ENCODE measurements at regions not wholly inside any gene's neighbourhood (a gene's known extent, or its start where the extent isn't known, plus 50 kb on each side); places are given as distances from the start of the nearest gene placed in this dataset.
"Not testable (repeated sequence)": the region's sequence is repeated elsewhere in the genome, so short reads cannot be mapped to it uniquely, and the experiment has no call there.

GRCh38 chr20:26207967-26208295 lies 511.3 kb upstream of the ZNF337 start:
- TF ChIP-seq POLR2AphosphoS5 (IDR thresholded peaks at IDR 0.05; ENCODE audit: insufficient read depth, low read depth, low read length); POLR2A (IDR thresholded peaks at IDR 0.05; ENCODE audit: low read depth, low read length); MYC (IDR thresholded peaks at IDR 0.05; ENCODE audit: low read depth, low read length); GATA2 (IDR thresholded peaks at IDR 0.05; ENCODE audit: insufficient read depth, insufficient read length, low read depth, low read length); EZH2 (IDR thresholded peaks at IDR 0.05; ENCODE audit: borderline replicate concordance, low read depth, low read length, severe bottlenecking): not testable (repeated sequence)
- TF ChIP-seq, protein P1, sequence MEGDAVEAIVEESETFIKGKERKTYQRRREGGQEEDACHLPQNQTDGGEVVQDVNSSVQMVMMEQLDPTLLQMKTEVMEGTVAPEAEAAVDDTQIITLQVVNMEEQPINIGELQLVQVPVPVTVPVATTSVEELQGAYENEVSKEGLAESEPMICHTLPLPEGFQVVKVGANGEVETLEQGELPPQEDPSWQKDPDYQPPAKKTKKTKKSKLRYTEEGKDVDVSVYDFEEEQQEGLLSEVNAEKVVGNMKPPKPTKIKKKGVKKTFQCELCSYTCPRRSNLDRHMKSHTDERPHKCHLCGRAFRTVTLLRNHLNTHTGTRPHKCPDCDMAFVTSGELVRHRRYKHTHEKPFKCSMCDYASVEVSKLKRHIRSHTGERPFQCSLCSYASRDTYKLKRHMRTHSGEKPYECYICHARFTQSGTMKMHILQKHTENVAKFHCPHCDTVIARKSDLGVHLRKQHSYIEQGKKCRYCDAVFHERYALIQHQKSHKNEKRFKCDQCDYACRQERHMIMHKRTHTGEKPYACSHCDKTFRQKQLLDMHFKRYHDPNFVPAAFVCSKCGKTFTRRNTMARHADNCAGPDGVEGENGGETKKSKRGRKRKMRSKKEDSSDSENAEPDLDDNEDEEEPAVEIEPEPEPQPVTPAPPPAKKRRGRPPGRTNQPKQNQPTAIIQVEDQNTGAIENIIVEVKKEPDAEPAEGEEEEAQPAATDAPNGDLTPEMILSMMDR (IDR thresholded peaks at IDR 0.05; ENCODE audit: extremely low read depth in 1 of 2, insufficient read depth in 1 of 2, low read depth in 1 of 2, low read length in 2 of 2): not testable (repeated sequence)
